Ascending aorta (tissue), 2 donors: ENCODE measurements at regions not wholly inside any gene's neighbourhood (a gene's known extent, or its start where the extent isn't known, plus 50 kb on each side); places are given as distances from the start of the nearest gene placed in this dataset.
"Not testable (repeated sequence)": the region's sequence is repeated elsewhere in the genome, so short reads cannot be mapped to it uniquely, and the experiment has no call there.

ENCODE experiments used
- DNase-seq, 2 donors: peaks; one replicate each; pipeline ENCODE4 v3.0.0-alpha.2; 2019; ENCODE audit warnings: low spot score in 2 of 2
- H3K27ac ChIP-seq, 2 donors: fragments of 200-600 bp; sonication (generic); one replicate each; pipeline ENCODE4 v1.5.1; 2016 to 2017; ENCODE audit warnings: mild to moderate bottlenecking in 1 of 2
- H3K27me3 ChIP-seq: fragments of 200-600 bp; sonication (generic); one replicate; pipeline ENCODE4 v1.5.1; 2017
- H3K36me3 ChIP-seq, 2 donors: fragments of 200-600 bp; sonication (generic); one replicate each; pipeline ENCODE4 v1.5.1; 2016
- H3K4me1 ChIP-seq, 2 donors: fragments of 200-600 bp; sonication (generic); one replicate each; pipeline ENCODE4 v1.5.1; 2016 to 2017; ENCODE audit warnings: mild to moderate bottlenecking in 1 of 2
- H3K4me3 ChIP-seq, 2 donors: fragments of 200-600 bp; sonication (generic); one replicate each; pipeline ENCODE4 v1.5.1; 2016 to 2017; ENCODE audit warnings: mild to moderate bottlenecking in 1 of 2
- H3K9me3 ChIP-seq, 2 donors: fragments of 200-600 bp; sonication (generic); one replicate each; pipeline ENCODE4 v1.5.1; 2016
- CTCF ChIP-seq, 3 experiments: fragments of 200-600 bp in 2 of 3; fragments of 450-650 bp in 1 of 3; sonication (generic) in 2 of 3; IDR thresholded peaks; one replicate each; pipeline ENCODE4 v1.5.1; 2016 to 2019; ENCODE audit warnings: antibody characterized with exemption in 3 of 3, mild to moderate bottlenecking in 1 of 3, moderate library complexity in 1 of 3
- intact Hi-C: fragments of 100-400 bp; cut with DNase I; formaldehyde crosslinking; loops from one replicate; pipeline ENCODE4 v1.15.1; 2023

GRCh38 chr2:192969055-192969454 is 774.3 kb upstream of the TMEFF2 start:
- Histone ChIP-seq H3K4me3 (no peak overlapping the region), H3K27me3 (no peaks in the 10 kb centered on the region), H3K4me1 (no peaks in the 10 kb centered on the region), H3K27ac (no peak overlapping the region), H3K36me3 (no peaks in the 10 kb centered on the region), H3K9me3 (no peaks in the 10 kb centered on the region)
- intact Hi-C loops, result no loop called here
- DNase-seq, result no peak
- TF ChIP-seq CTCF (IDR thresholded peaks at IDR 0.05), result no peak

GRCh38 chr2:192960945-192961344 is 766.2 kb upstream of the TMEFF2 start:
- intact Hi-C loops, result no loop called here
- no peaks in the 10 kb centered on the region for H3K4me1 ChIP-seq
- no peak for DNase-seq
- H3K27ac ChIP-seq, result no peak overlapping the region
- H3K27me3 ChIP-seq, result no peaks in the 10 kb centered on the region
- H3K9me3 ChIP-seq, result no peaks in the 10 kb centered on the region
- no peak for TF ChIP-seq CTCF (IDR thresholded peaks at IDR 0.05)
- H3K4me3 ChIP-seq, result no peak overlapping the region
- H3K36me3 ChIP-seq, result no peaks in the 10 kb centered on the region

- H3K4me1 ChIP-seq, H3K9me3 ChIP-seq, intact Hi-C loops, H3K4me3 ChIP-seq, H3K27me3 ChIP-seq, H3K27ac ChIP-seq, H3K36me3 ChIP-seq, DNase-seq: not testable (repeated sequence)
Measured at GRCh38 chr2:192958615-192959014, 763.9 kb upstream of the TMEFF2 start.

GRCh38 chr2:192957425-192957824 is 762.7 kb upstream of the TMEFF2 start:
- intact Hi-C loops, result no loop called here
- DNase-seq, result no peak
- H3K27me3 ChIP-seq, result no peaks in the 10 kb centered on the region
- H3K4me1 ChIP-seq, result no peaks in the 10 kb centered on the region
- no peaks in the 10 kb centered on the region for H3K36me3 ChIP-seq
- no peak for TF ChIP-seq CTCF (IDR thresholded peaks at IDR 0.05)
- no peaks in the 10 kb centered on the region for H3K9me3 ChIP-seq
- H3K27ac ChIP-seq, result no peak overlapping the region
- no peak overlapping the region for H3K4me3 ChIP-seq

- no peak for TF ChIP-seq CTCF (IDR thresholded peaks at IDR 0.05)
- Histone ChIP-seq H3K4me3 (no peak overlapping the region), H3K4me1 (no peaks in the 10 kb centered on the region), H3K27ac (no peak overlapping the region), H3K27me3 (no peaks in the 10 kb centered on the region), H3K9me3 (no peaks in the 10 kb centered on the region), H3K36me3 (no peaks in the 10 kb centered on the region)
- DNase-seq, result no peak
- intact Hi-C loops, result no loop called here
Measured at GRCh38 chr2:192953116-192953515, 758.4 kb upstream of the TMEFF2 start.

- Histone ChIP-seq H3K27ac (no peak overlapping the region), H3K27me3 (no peaks in the 10 kb centered on the region), H3K4me1 (no peaks in the 10 kb centered on the region), H3K36me3 (no peaks in the 10 kb centered on the region), H3K9me3 (no peaks in the 10 kb centered on the region), H3K4me3 (no peak overlapping the region)
- DNase-seq, result no peak
- intact Hi-C loops, result no loop called here
- no peak for TF ChIP-seq CTCF (IDR thresholded peaks at IDR 0.05)
Measured at GRCh38 chr2:192952245-192952644, 757.5 kb upstream of the TMEFF2 start.
